GM12892 (cell line): ENCODE measurements at regions not wholly inside any gene's neighbourhood (a gene's known extent, or its start where the extent isn't known, plus 50 kb on each side); places are given as distances from the start of the nearest gene placed in this dataset.
"Not testable (repeated sequence)": the region's sequence is repeated elsewhere in the genome, so short reads cannot be mapped to it uniquely, and the experiment has no call there.

Source experiments
- DNase-seq: peaks from one replicate; pipeline ENCODE4 v3.0.0; 2011; ENCODE audit not compliant: insufficient read length
- FAIRE-seq: peaks from 2 replicates; lab custom pipeline; 2011; peaks lifted over from hg19 to GRCh38; lab: Jason Lieb, UNC
- POLR2A ChIP-seq: IDR thresholded peaks from 2 replicates; pipeline ENCODE4 v1.6.1; 2011; ENCODE audit warnings: low read depth, low read length, control low read depth
- POLR2AphosphoS5 ChIP-seq: IDR thresholded peaks from 2 replicates; pipeline ENCODE4 v1.6.1; 2011; ENCODE audit warnings: low read depth, low read length, control low read depth
- TAF1 ChIP-seq: IDR thresholded peaks from 2 replicates; pipeline ENCODE4 v1.6.1; 2011; ENCODE audit warnings: low read depth, mild to moderate bottlenecking, control low read depth, low read length, borderline replicate concordance

DNA sequence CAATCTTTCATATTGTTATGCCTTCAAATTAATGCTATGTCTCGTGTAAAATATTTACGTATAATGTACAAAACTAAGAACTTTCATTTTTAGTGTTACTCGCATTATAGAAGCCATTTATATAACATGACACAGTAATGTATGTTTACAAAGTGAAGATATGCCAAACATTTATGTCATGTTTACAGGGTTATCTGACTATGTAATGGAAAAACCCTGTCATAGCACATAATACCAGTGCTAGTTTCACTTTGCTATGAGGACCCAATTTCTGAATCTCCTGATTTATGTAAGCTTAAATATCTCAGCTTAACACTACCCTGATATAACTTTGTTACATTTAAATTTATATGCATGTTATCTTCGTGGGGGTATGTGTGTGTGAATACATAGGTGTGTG is 233.1 kb downstream of the FAT4 start:
- TF ChIP-seq POLR2A (no peak), POLR2AphosphoS5 (no peak), TAF1 (no peak)
- FAIRE-seq (no peak), DNase-seq (no peak)

DNA sequence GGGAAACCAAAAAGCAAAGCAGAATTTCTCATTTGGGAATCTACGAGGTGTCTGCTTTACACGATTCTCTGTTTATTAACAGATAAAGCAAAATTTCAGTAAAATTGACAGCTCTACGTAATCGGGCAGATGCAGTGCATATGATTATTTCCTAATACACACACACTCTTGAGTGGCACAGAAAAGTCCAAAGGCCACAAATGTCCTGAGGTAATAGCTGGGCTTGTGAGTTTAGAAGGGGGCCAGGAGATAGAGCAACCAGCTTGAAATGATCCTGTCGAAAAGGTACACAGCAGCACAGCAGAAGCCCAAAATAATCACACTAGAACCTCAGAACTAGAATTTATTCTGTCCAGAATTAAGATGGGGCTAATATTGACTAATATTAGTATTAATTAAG is 236.0 kb downstream of the FAT4 start:
- DNase-seq, result no peak
- no peak for TF ChIP-seq POLR2A
- TF ChIP-seq POLR2AphosphoS5, result no peak
- TF ChIP-seq TAF1, result no peak
- no peak for FAIRE-seq

DNA sequence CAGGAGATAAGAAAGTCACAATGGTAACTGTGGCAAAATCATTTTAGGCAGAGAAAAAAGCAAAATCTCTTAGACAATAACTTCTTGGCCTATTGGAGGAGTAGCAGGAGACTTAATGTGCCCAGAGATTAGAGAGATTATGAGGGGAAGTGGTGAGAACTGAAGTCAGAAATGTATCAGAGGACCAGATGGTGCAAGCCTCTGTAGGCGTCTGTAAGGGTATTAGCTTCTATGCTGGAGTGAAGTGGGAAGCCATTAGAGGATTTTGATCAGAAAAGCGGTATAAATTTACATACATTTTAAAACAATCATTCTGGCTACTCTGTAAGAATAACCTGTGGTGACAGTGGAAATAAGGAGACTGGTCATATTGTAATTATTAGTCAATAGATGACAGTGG is 236.7 kb downstream of the FAT4 start:
- TF ChIP-seq TAF1, result no peak
- no peak for TF ChIP-seq POLR2A
- no peak for TF ChIP-seq POLR2AphosphoS5
- FAIRE-seq (no peak), DNase-seq (no peak)

DNA sequence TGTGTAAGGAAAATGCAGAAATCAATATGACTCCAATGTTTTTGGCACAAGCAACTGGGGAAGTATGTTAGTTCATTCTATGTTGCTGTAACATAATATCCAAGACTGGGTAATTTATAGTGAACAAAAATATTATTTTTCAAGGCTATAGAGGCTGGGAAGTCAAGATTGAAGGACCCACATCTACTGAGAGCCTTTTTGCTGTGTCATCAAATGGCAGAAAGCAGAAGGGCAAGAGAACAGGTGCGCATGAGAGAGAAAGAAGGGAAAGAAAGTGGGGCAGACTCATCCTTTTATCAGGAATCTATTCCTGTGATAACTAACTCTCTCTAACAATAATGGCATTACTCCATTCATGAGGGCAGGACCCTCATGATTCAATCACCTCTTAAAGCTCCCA is 237.2 kb downstream of the FAT4 start:
- no peak for TF ChIP-seq TAF1
- no peak for TF ChIP-seq POLR2AphosphoS5
- TF ChIP-seq POLR2A, result no peak
- DNase-seq, result no peak
- FAIRE-seq, result no peak

DNA sequence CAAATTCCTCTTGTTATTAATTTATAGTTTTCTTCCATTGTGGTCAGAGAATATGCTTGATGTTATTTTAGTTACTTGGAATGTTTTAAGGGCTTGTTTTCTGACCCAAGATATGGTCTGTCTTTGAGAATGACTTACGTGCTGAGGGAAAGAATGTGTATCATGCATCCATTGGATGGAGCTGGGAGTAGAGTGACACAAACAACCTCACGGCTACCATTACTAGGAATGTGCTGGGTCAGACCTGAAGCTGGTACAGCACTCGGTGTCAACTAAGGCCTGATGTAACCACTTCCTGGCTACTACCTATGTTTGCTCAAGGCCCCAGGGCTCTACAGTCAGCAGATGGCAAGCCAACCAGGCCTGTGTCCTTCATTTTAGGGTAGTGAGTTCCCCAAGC is 257.8 kb downstream of the FAT4 start:
- no peak for TF ChIP-seq POLR2AphosphoS5
- no peak for TF ChIP-seq TAF1
- TF ChIP-seq POLR2A, result no peak
- FAIRE-seq (no peak), DNase-seq (no peak)

DNA sequence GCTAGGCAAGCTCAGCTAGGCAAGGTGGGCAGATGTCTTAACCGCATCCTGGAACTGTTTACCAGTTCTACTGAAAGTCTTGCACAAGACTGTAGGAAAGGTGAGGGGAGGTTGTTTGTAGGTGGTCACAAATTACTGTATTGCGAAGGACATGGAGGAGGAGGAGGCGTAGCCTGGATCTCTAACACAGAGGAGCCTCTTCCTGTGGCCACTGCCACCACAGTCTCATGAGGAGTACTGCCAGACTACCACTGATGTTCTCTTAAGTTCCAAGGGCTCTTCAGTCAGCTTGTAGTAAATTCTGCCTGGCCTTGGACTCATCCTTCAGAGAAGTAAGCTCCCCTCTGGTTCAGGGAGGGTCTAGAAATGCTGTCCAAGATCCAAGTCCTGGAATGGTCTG is 258.6 kb downstream of the FAT4 start:
- FAIRE-seq, result no peak
- TF ChIP-seq TAF1, result no peak
- no peak for TF ChIP-seq POLR2AphosphoS5
- TF ChIP-seq POLR2A, result no peak
- DNase-seq, result no peak

DNA sequence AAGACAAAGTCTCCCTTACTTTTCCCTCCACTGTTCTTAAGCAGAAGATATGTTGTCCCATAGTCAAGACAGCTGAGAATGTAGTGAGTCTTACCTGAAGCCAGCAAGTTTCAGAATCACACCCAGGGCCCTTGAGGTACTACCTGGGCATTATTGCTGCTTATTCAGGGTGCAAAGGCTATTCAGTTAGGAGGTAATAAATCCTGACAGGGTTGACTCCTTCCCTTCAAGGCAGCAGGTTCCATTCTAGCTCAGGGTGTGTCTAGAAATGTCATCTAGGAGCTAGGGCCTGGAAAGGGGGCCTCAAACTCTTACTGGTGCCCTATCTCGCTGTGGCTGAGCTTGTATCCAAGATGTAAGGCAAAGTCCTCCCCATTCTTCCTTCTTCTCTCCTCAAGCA is 259.0 kb downstream of the FAT4 start:
- DNase-seq (no peak), FAIRE-seq (no peak)
- TF ChIP-seq POLR2AphosphoS5 (no peak), TAF1 (no peak), POLR2A (no peak)

DNA sequence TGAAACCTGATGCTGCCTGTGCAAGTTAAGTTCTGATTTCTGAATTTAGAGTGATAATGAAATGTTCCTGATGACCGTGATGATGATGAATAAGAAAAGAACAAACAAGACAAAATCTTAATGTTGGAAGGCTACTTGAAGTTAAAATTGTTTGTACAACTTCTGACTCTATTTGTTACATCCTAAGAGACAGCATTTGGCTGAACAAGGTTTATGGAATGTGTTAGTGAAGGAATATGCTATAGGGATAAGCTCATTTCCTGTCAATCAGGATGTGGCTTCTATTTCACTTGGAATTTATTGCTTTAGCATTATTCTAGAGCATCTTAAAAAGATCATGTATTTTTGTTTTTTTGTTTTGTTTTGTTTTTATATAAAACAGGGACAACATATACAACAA is 267.5 kb downstream of the FAT4 start:
- no peak for FAIRE-seq
- TF ChIP-seq TAF1 (no peak), POLR2A (no peak), POLR2AphosphoS5 (no peak)

DNA sequence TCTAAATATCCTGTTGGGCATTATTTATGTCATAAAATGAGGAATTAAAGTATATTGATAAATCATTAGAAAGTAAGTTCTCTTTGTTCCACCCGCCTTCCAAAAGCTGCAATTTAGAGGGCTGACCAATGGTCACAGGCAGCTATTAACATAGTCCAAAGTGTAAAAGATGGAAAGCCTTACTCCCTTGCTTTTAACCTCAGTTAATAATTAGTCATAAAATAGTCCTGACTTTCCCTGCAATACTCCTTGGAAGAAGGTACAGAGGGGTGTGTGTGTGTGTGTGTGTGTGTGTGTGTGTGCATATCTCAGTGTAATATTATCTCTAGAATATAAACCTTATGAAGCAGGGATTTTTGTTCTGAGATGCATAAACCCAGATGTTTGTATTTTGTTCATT is 275.4 kb downstream of the FAT4 start:
- FAIRE-seq (no peak), DNase-seq (no peak)
- TF ChIP-seq TAF1 (no peak), POLR2AphosphoS5 (no peak)

More for the DNA sequence above, 267.5 kb downstream of the FAT4 start:
- DNase-seq, result no peak

DNA sequence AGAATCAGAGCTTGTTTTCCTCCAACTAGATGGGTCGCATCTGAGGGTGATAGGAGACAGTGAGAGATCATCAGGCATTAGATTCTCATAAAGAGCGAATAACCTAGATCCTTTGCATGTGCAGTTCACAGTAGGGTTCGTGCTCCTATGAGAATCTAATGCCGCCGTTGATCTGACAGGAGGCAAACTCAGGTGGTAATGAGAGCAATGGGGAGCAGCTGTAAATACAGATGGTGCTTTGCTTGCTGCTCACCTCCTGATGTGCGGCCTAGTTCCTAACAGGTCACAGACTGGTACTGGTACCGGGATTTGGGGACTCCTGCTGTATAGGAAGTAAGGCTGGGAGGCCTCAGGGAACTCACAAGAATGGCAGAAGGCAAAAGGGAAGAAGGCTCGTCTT is 276.5 kb downstream of the FAT4 start:
- no peak for TF ChIP-seq POLR2A
- no peak for FAIRE-seq

DNA sequence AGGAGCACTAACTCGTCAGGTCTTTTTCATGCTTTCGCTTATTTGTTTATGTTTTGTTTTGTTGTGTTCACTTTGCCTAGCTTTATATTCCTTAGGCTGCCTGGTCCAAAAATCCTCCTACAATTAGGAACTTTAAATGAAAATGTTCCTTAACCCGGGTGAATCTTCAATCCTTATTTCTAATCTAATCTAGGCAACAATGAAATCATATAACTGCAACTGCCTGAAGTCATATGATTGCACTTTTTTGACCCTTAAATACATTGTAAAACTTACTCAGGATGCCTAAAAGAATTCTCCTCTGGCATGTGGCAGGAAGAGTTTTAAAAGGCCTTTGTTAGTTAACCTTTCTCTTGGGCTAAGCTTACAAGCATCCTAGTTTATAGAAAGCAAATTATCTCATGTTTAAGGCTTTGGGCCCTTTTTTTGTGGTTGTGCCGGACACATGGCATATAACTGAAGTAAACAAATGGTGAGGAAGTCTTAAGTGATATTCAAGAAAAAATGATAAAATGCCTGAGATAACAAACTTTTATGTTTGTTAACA is 279.4 kb downstream of the FAT4 start:
- FAIRE-seq (no peak), DNase-seq (no peak)
- no peak for TF ChIP-seq TAF1
- no peak for TF ChIP-seq POLR2A
- TF ChIP-seq POLR2AphosphoS5, result no peak

More for the DNA sequence above, 276.5 kb downstream of the FAT4 start:
- no peak for DNase-seq

DNA sequence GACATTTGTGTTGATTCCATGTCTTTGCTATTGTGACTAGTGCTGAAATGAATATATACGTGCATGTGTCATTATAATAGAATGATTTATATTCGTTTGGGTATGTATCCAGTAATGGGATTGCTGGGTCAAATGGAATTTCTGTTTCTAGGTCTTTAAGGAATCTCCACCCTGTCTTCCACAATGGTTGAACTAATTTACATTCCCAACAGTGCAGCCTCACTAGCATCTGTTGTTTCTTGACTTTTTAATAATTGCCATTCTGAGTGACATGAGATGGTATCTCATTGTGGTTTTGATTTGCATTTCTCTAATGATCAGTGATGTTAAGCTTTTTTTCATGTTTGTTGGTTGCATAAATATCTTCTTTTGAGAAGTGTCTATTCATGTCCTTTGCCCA is 291.2 kb downstream of the FAT4 start:
- not testable (repeated sequence) for DNase-seq, FAIRE-seq

DNA sequence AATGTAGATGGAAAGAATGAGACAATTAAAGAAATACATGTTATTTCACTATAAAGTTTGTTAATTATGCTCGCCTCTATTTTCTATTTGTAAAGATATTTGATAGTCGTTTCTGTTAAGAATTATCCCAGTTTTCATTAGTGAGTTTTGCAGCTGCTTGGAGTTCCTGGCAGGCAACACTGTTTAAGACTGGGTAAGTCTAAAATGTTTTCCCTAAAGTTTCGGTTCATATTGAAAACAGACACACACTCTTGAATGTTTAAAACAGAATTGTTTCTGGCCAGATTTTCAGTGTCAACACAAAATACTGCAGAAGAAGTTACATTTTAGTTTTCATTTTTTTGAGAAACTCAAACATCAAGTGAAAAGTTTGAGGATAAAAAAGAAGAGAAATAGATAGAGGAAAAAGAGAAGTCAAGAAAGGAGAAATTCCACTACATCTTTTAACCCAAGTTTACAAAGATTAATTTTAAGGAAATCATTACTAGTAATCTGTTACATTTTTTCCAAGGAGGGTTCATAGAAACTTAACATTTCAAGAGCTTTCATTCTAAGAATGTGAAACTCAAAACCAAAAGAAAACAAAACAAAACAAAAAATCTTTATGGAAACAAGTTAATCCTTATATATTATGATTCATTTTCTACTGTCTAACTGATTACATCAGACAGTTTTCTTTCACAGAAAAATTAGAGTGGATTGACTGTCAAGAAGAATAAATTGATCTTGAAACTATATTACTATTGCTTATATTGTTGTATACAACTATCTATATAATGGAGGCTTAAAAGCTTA is 305.5 kb downstream of the FAT4 start:
- DNase-seq (no peak), FAIRE-seq (no peak)
- no peak for TF ChIP-seq TAF1
- TF ChIP-seq POLR2A, result no peak
- no peak for TF ChIP-seq POLR2AphosphoS5
